ENCODE measurements at regions not wholly inside any gene's neighbourhood (a gene's known extent, or its start where the extent isn't known, plus 50 kb on each side); places are given as distances from the start of the nearest gene placed in this dataset.
A peak's percentile ranks its signal among the peaks of the same experiment; 100 is the strongest.

DNA sequence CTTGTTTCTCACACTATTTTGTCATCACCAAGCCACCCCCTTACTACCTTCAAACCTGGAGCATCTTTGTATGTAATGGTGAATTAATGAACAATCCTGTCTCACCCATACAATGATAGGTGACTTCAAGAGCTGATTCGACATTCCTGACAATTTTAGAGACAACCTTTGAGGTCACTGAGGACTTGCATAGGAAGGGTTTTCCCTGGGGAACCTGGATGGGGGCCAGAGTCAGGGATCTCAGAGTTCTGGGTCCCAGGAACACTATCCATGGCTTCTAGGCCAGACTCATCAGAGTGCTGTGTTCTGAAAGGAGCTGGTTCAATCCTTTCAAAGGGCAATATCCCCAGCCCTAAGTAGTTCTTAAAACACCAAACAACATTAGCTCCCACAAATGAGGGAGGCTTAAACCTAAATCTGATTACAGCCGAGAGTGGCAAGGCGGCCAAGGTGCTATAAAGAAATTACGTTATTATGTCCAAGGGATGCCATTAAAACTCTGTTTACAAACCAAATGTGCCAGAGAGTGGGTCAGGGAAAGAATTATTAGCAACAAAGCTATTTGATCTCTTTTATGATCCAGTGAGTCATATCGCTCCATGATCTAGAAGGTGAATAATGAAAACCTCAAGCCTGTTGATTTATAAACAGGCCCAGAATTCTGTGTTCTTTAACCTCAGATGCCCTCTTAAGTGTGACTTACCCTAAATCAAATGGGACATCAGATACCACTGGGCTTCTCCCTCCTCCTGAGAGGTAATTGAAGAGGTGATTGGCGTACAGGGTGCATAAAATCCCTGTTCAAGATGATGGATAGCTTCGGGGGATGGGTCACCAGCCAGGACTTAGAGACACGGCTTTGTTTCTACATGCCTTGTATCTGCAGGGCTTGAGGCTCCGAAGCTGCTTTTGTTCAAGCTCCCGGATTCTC, 230.2 kb upstream of the TBX3 start:
- peak; percentile 95 for DNase-seq

DNA sequence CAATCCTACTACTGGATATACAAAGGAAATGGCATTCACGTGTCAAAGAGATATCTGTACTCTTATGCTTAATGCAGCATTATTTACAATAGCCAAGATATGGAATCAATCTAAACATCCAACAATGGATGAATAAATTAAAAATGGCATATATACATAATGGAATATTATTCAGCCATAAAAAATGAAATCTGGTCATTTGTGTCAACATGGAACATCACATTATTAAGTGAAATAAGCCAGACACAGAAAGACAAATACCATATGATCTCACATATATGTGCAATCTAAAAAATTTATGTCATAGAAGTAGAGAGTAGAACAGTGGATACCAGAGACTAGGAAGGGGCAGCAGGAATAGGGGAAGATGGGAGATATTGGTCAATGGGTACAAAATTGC, 228.8 kb upstream of the TBX3 start:
- no peak for DNase-seq

DNA sequence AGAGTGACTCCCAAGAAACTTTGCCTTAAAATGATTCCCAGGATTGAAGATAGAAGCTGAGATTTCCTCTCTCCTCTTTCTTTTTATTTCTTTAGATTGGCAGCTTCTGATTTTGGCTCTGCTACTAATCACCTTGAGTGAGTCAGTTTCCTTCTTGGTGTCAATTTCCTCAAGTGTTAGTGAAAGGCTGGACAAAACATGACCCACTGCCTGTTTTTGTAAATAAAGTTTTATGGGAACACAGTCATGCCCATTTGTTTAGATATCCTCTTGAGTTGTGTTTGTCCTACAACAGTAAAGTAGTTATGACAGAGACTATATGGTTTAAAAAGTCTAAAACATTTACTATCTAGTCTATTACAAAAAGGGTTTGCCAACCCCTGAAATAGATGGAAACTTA, 227.2 kb upstream of the TBX3 start:
- no peak for DNase-seq

DNA sequence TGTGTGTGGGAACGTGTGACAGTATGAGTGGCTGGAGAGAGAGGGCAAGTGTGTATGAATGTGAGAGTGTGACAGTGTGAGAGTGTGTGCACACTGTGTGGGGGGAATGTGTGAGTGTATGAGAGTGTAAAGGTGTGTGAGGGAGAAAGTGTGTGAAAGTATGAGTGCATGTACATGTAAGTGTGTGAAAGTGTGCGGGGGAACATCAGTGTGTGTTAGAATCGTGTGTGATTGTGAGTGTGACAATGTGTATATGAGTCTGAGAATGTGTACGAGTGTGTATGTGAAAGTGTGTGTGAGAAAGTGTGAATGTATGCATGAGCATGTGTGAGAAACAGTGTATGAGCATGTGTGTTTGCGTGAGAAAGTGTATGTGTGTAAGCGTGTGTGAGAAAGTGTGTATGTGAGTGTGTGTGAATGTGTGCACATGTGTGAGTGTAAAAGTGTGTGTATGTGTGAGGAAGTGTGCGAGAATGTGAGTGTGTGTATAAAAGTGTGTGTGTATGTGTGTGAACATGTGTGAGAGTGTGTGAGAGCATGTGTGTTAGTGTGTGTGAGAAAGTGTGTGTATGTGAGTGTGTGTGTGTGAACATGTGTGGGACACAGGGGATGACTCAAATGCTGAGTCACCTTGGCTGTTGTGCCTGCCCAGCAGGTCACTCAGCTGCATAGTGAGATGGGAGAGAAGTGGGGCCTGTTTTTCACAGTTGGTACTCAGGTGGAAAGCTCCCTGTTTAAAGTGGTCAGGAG, 220.5 kb upstream of the TBX3 start:
- no peak for DNase-seq

DNA sequence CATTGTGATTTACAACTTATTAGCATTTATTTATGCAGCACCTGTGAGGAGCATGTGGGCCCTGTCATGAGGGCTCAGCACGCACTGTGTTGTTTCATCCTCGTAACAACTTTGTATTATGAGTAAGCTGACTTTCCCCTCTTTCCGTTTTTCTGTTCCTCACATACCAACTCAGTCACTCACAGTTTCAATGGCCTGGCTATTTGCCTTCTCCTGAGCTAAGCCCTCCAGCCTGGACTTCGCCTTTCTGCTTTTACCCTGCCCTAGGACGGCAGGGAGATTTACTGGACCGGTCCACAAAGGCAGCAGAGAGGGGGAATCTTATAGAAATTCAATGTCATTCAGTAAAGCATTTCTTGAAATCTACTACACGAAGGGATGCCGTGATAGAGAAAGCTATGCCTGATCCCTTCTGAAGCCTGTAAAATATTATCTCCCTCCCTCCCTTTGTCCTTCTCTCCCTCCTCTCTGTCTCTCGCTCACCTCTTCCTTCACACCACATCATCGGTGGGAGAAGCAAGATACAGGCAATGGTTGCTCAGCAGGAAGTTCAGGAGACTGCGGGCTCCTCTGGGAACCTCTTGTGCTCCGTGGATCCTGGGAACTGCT, 219.2 kb upstream of the TBX3 start:
- DNase-seq, result peak; percentile 79

DNA sequence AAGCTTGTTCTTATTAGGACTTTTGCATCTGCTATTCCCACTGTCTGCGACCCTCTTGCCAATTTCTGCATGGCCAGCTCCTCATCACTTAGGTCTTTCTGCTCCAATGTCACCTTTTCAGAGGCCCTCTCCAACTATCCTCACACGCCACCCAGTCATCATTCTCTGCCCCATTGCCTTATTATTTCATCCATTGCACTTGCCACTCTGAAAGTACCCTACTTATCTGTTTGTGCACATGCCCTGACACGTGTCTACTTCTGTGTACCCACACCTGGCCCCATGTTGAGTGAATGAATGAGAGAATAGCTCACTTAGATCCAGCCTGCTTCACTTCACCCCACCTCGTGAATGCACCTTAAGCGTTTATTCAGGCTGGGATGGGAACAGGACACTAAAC, 218.7 kb upstream of the TBX3 start:
- peak; percentile 93 for DNase-seq

DNA sequence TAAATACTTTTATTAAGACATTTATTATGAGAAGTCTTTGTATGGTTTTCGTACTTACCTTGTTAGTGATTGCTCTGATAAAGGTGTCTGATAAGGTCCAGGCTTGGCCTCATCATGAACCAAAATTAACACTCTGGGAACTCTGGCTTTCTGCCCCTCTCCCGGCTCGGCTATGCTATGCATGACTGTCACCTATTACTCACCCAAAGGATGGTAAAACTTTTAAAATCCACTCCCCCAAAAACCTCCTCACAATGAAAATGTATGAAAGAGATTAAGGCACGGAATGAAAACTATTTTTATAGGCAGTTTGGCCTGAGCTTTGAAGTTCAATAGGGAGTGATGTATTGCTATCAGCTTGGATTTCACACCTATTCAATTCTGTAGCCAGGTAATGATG, 217.3 kb upstream of the TBX3 start:
- no peak for DNase-seq

DNA sequence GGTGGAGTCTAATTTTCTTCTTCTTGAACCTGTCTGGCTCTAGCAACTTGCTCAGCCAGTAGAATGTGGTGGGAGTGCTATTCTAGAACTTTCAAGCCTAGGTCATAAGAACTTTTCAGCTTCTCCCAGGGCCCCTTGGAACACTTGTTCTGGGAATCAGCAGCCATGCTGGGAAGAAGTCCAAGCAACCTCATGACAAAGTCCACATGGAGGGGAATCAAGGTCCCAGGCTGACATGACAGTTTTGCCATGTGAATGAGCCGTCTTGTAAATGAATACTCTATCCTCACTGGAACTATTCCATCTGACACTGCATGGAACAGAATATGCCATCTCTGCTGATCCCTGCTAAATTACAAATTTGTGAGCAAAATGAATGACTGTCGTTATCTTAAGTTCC, 214.2 kb upstream of the TBX3 start:
- no peak for DNase-seq

DNA sequence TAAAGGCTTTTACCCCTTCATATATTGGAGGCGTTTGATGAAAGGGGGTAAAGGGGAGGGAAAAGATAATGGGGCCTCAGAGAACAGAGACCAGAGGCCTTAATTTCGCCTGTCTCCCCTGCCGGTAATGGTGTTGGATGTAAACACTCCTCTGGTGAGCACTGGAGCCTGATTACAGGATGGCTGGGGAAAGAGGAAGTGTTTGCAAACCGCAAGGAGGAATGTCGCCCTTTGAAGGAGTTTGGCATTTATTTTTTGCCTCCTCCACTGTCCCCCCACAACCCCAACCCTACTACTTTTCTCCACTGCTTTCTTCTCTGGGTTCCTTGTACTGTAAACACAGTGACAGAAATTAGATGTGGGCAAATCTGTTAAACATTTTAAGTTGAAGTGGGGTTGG, 211.9 kb upstream of the TBX3 start:
- DNase-seq, result no peak

DNA sequence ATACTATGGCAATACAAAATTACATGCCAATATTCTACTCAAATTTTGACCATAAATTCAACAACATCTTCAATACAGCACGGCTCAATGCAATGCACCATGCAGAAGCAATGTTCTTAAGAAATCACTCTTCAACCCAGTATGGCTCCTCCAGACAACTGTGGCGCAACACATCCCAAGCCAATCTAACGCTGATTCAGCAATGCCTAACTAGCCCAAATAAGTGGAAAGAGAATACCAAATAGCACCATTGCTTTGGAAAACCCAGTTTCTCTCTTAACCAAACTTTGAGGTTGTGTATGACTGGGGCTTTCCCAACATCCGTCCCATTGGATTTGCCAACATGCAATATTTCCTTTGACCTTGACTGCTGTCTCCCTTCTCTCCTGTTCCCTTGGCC, 211.1 kb upstream of the TBX3 start:
- no peak for DNase-seq

DNA sequence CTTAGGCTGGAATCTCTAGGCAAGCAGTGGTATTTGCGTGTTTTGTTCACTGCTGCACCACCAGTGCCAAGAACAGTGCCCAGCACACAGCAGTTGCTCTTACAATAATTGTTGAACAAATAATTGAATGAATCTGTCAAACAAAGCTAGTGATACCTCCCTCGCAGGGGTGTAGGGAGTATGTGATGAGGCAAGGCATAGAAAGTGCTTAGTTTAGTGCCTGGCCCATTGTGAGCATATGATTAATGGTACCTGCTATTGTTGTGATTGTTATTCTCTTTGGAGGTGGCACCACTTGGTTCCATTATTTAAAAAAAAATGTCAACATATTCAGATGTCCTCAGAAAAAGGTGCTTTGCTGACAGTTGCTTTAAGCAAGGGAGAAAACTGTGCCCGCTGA, 210.1 kb upstream of the TBX3 start:
- no peak for DNase-seq

DNA sequence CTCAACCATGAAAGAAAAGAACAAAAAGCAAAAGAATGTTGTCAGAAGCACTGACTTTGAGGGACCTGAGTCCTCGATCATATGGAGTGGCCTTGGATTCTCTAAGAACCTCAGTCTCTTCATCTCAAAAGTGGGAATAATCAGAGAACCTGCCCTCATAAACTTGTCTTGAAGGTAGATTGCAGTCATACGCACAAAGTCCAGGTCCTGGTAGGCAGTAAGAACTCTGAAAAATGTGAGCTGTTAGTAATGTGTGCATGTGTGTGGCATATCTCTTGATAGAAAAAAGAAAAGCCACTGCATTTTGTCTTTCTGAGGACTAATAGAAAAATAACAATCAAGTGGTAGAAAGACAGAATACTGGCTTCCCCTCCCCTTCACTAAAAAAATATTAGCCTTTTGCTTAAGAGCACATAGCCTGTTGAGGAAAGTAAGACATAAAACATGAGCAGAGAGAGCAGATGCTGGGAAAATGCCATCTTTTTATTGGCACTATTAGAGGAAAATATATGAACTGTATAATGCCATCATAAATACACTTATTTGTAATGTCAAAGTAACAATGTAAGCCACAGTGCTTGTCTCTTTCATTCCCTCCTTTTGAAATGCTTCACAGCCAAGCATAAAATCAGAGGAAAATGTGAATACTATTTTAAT, 205.1 kb upstream of the TBX3 start:
- DNase-seq, result peak; percentile 52

DNA sequence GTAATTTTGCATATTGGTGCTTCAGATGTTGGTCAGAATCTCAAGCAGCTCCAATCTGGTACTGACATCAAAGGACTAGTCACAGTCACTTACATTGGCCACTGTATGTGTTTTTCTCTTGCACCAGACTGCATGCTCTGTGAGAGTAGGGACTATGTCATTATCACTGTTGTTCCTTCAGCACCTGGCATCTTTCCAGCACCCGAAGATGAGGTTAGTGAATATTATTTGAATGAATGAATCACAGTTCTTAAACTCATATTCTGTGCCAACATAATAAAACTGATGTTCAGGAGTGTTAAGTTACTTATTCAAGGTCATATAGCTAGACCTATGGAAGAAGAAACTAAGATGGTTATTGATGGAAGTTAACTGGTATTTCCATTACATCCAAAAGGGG, 204.5 kb upstream of the TBX3 start:
- peak; percentile 62 for DNase-seq

DNA sequence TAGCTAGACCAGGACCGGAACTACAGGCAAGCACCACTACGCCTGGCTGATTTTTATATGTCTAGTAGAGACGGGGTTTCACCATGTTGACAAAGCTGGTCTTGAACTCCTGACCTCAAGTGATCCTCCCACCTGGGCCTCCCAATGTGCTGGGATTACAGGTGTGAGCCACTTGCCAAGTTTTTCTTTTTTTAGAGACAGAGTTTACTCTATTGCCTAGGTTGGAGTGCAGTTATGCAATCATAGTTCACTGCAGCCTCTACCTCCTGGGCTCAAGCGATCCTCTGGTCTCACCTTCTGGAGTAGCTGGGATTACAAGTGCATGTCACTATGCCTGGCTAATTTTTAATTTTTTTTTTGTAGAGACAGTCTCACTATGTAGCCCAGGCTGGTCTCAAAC, 201.5 kb upstream of the TBX3 start:
- DNase-seq, result no peak

DNA sequence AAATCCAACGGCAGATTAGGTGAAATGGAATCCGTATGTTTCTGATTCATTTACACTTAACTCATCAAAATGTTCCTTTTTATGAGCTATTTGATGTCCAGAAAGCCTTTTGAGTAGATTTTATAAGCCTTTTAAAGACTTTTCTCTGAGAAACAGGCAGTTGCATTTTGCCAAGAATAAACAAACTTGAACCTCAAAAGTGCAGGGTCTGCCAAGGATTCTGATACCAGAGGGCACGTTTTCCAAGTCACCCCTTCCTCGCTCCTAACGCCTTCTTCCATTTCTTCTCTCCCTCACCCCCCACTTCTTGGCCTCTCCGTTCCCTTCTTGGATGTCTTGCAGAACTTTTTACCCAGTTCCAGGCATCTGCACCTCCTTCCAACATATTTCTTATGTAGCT, 200.6 kb upstream of the TBX3 start:
- no peak for DNase-seq

DNA sequence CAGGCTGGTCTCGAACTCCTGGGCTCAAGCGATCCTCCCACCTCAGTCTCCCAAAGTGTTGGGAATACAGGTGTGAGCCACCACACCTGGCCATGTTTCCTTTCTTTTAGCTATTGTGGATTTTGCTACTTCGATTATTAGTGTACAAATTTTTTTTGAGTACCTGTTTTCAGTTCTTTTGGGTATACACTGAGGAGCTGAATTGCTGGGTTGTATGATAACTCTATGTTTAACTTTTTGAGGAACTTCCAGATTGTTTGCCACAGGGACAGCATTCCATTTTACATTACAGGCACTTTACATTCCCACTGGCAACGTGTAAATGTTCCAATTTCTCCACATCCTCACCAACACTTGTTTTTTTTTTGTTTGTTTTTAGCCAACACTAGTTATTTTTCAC, 198.1 kb upstream of the TBX3 start:
- DNase-seq, result no peak

DNA sequence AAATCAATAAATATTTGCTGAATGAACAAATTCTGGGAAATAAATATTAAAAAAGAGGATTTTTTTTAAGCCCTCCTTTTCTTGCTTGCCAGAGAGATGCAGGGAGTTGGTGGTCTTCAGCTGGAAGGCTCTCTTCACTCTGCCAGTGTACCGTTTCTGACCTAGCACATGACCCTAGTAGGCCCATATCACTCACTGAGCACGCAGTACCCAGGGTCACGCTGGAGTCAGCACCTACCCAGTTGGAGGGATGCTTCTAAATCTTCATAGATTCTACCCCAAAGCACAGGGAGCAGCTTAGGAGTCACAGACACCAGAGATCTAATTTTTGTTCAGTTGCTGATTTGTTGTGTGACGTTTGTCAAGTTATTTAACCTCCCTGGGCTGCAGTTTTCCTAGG, 195.4 kb upstream of the TBX3 start:
- DNase-seq, result no peak

DNA sequence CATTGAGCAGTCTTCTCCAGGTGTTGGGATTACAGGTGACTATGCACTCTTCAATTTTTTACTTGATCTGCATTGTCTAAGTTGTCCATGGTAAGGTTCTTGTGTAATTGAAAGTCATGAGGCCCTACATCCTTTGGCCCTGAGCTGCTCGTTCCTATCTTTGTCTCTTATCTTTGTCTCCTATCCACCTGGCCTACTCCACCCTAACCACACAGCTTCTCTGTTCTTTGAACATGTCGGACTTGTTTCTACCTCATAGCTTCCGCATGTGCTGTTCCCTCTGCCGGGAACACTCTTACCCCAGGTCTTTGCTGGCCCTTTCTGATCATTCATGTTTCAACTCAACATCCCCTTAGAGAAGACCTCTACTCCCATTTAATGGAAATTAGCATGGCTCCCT, 194.8 kb upstream of the TBX3 start:
- no peak for DNase-seq

DNA sequence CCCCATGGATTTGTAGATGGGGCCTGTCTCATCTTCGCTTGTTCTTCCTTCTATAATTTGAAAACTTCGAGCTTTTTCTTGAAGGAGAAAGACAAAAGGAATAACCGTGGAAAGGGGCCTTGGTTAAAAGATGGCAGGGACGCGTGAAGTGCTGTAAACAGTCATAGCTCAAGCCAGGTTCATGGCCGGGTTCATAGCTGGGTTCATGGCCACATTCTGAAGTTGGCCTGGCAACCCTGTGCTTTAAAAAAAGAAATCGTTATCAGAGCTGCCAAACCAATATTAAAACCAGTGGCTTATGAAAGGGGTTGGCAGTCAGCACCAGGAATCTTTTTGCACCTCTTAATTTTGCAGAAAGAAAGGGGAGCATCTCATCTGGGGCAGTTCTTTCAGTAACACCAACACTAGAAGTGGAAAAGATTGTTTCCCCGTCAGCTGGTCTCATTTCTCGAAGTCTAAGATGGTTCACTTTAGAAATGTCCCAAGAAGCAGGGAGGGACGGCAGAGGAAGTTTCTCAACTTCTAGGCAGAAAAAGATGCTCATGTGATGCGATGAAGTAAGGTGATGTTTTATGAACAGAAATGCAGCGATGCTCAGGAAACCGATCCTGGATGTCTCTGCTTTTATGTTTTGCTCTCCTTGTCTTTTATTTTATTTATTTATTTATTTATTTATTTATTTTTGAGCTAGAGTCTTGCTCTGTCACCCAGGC, 193.1 kb upstream of the TBX3 start:
- DNase-seq, result no peak

DNA sequence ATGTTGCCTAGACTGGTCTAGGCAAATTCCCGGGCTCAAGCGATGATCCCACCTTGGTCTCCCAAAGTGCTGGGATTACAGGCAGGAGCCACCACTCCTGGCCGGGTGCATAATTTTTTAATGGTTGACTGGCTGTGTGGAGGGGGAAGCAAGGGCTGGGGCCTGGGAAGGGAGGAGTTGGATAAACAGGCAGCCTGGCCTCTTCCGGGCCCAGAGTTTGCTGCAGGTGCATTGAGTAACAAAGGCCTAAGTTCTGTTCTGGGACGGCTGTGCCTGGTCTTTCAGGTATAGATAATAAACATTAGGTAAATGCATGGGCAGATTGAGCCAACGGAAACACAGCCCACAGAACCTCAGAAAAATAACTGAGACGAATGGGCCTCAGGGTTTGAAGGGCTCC, 191.3 kb upstream of the TBX3 start:
- no peak for DNase-seq

DNA sequence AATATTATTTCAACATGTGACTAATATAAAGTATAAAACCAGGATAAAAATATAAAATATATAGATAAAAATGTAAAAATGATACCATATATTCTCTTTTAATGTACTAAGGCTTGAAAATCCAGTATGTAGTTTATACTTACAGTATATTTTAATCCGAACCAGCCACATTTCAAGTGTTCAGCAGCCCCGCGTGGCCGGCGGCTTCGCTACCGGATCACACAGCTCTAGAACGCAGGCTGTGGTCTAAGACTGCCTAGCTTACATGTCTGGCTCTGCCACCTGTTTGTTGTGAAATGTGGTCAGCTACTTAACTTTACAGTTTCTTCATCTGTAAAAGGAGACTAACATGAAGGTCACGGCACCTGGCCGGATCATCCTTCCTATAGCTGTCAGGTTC, 189.7 kb upstream of the TBX3 start:
- no peak for DNase-seq

DNA sequence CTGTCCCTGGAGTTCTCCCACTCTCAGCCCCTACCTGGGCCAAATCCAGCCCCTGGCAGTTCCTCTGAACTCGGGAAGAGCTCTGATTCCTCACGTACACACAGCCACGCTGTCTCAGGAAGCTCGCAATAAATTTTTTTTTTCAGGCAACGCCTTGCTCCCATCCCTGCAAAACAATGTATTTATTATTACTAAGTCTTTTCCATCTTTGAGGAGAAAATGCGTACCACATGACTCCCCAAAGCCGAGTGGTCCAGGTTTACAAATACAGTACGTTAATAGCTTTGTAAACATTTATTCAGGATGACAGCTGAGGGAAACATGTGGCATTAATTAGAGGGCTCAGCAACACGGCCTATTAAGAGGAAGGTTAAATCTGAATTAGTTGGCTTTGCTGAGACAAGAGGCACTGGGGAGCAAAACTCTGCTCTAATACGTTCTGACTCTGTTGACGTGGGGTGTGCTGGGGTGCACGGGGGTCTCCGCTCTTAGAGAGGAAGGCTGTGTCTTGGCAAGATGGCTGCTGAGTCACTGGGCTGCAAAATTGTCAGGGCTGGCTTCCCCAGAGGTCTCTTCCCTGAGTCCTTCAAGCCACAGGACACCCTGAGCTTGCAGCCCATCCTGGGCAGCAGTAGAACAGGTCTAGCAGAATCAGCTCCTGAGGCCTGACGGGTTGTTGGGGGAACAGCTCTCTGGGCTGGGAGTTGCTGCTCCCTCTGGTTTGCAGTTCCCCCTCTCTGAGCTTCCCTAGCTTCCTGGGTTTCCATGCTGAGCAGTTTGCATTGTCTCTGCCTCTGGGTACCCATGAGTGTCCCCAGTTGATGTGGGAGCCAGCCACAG, 185.2 kb upstream of the TBX3 start:
- peak; percentile 24 for DNase-seq
